IMR-90 (cell line): ENCODE measurements at regions not wholly inside any gene's neighbourhood (a gene's known extent, or its start where the extent isn't known, plus 50 kb on each side); places are given as distances from the start of the nearest gene placed in this dataset.

ENCODE experiments used
- BHLHE40 ChIP-seq: fragments of 150-350 bp; IDR thresholded peaks from 2 replicates; pipeline ENCODE4 v1.6.1; 2016; ENCODE audit warnings: mild to moderate bottlenecking, low read depth, low read length
- CEBPB ChIP-seq: IDR thresholded peaks from 2 replicates; pipeline ENCODE4 v1.6.1; 2012; ENCODE audit warnings: low read depth, low read length, improper control_type of control experiment
- CHD1 ChIP-seq: IDR thresholded peaks from 2 replicates; pipeline ENCODE4 v1.6.1; 2012; ENCODE audit warnings: low read depth, low read length, improper control_type of control experiment
- MAFK ChIP-seq: IDR thresholded peaks from 2 replicates; pipeline ENCODE4 v1.6.1; 2012; ENCODE audit warnings: low read depth, low read length, improper control_type of control experiment
- MAZ ChIP-seq: IDR thresholded peaks from 2 replicates; pipeline ENCODE4 v1.6.1; 2012; ENCODE audit warnings: low read depth, mild to moderate bottlenecking, low read length, improper control_type of control experiment, moderate library complexity, borderline replicate concordance
- MXI1 ChIP-seq: IDR thresholded peaks from 2 replicates; pipeline ENCODE4 v1.6.1; 2012; ENCODE audit warnings: low read depth, mild to moderate bottlenecking, low read length, moderate library complexity, borderline replicate concordance
- NFE2L2 ChIP-seq: fragments of 150-350 bp; IDR thresholded peaks from 2 replicates; pipeline ENCODE4 v1.6.1; 2016; ENCODE audit warnings: low read depth, mild to moderate bottlenecking, low read length
- POLR2A ChIP-seq: IDR thresholded peaks from 2 replicates; pipeline ENCODE4 v1.6.1; 2012; ENCODE audit warnings: mild to moderate bottlenecking, low read depth, low read length
- RCOR1 ChIP-seq: IDR thresholded peaks from 2 replicates; pipeline ENCODE4 v1.6.1; 2012; ENCODE audit warnings: mild to moderate bottlenecking, low read length, improper control_type of control experiment; ENCODE audit not compliant: insufficient replicate concordance
- RFX5 ChIP-seq: IDR thresholded peaks from 2 replicates; pipeline ENCODE4 v1.8.0; 2012; ENCODE audit warnings: low read depth, mild to moderate bottlenecking, low read length, moderate library complexity
- TF ChIP-seq, protein P1 (sequence below): conservative IDR thresholded peaks from 2 replicates; pipeline ENCODE4 v1.5.1; 2012; ENCODE audit warnings: mild to moderate bottlenecking, low read depth, low read length, improper control_type of control experiment
- TF ChIP-seq, protein P2 (sequence below): fragments of 150-350 bp; IDR thresholded peaks from 2 replicates; pipeline ENCODE4 v1.6.1; 2016; ENCODE audit warnings: low read depth, mild to moderate bottlenecking, low read length, moderate library complexity, borderline replicate concordance
- TF ChIP-seq, protein P3 (sequence below): fragments of 150-350 bp; IDR thresholded peaks from 2 replicates; pipeline ENCODE4 v1.6.1; 2017; ENCODE audit warnings: mild to moderate bottlenecking, antibody characterized with exemption, low read length, low read depth

DNA sequence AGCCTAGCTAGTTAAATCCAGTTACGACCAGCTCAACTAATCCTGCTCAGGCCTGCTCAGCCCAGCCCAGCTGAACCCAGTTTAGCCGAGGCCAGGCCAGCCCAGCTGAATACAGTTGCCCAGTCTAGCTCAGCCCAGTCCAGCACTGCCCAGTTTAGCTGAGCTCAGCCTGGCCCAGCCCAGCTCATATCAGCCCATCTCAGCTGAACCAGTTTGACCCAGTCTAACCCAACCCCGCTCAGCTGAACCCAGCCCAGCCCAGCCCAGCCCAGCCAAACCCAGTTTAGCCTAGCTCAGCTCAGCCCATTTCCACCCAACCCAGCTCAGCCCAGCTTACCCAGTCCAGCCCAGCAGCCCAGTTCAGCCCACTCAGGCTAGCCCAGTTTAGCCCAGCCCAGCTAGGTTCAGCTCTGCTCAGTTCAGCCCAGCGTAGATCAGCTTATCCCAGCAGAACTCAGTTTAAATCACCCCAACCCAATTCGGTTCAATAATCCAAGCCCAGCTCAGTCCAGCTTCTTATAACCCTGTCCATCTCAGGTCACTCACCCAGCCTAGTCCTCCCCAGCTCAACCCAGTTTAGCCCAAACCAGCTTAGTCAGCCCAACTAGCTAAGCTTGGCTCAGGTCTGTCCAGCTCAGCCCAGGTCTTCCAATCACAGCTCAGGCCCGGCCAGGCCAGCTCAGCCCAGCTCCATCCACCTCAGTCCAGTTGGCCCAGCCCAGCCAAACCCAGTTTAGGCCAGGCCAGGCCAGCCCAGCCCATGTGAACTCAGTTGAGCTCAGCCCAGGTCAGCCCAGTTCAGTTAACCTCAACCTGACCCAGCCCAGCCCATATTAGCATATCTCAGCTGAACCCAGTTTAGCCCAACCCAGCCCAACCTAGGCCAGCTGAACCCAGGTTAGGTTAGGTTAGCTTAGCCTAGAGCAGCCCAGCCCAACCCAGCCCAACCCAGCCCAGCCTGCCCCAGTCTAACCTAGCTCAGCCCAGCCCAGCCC lies 76.7 kb downstream of the TMEM121 start:
- TF ChIP-seq, protein P1, sequence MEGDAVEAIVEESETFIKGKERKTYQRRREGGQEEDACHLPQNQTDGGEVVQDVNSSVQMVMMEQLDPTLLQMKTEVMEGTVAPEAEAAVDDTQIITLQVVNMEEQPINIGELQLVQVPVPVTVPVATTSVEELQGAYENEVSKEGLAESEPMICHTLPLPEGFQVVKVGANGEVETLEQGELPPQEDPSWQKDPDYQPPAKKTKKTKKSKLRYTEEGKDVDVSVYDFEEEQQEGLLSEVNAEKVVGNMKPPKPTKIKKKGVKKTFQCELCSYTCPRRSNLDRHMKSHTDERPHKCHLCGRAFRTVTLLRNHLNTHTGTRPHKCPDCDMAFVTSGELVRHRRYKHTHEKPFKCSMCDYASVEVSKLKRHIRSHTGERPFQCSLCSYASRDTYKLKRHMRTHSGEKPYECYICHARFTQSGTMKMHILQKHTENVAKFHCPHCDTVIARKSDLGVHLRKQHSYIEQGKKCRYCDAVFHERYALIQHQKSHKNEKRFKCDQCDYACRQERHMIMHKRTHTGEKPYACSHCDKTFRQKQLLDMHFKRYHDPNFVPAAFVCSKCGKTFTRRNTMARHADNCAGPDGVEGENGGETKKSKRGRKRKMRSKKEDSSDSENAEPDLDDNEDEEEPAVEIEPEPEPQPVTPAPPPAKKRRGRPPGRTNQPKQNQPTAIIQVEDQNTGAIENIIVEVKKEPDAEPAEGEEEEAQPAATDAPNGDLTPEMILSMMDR = no peak
- TF ChIP-seq POLR2A (no peak), MAZ (no peak), MAFK (no peak), RFX5 (no peak), RCOR1 (no peak), BHLHE40 (no peak), NFE2L2 (no peak), MXI1 (no peak), CHD1 (no peak), CEBPB (no peak)
- TF ChIP-seq, protein P2, sequence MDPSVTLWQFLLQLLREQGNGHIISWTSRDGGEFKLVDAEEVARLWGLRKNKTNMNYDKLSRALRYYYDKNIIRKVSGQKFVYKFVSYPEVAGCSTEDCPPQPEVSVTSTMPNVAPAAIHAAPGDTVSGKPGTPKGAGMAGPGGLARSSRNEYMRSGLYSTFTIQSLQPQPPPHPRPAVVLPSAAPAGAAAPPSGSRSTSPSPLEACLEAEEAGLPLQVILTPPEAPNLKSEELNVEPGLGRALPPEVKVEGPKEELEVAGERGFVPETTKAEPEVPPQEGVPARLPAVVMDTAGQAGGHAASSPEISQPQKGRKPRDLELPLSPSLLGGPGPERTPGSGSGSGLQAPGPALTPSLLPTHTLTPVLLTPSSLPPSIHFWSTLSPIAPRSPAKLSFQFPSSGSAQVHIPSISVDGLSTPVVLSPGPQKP = no peak
- TF ChIP-seq, protein P3, sequence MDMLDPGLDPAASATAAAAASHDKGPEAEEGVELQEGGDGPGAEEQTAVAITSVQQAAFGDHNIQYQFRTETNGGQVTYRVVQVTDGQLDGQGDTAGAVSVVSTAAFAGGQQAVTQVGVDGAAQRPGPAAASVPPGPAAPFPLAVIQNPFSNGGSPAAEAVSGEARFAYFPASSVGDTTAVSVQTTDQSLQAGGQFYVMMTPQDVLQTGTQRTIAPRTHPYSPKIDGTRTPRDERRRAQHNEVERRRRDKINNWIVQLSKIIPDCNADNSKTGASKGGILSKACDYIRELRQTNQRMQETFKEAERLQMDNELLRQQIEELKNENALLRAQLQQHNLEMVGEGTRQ = no peak
